GM12865 (cell line): ENCODE measurements at regions not wholly inside any gene's neighbourhood (a gene's known extent, or its start where the extent isn't known, plus 50 kb on each side); places are given as distances from the start of the nearest gene placed in this dataset.
"Not testable (repeated sequence)": the region's sequence is repeated elsewhere in the genome, so short reads cannot be mapped to it uniquely, and the experiment has no call there.

Source experiments
- DNase-seq: peaks from one replicate; pipeline ENCODE4 v3.0.0; 2010; ENCODE audit warnings: low read depth
- H3K4me3 ChIP-seq: 2 replicates; pipeline ENCODE4 v1.5.1; 2011; ENCODE audit warnings: mild to moderate bottlenecking, low read depth, low read length, control low read depth
- TF ChIP-seq, protein P1 (sequence below): IDR thresholded peaks from 2 replicates; pipeline ENCODE4 v1.5.1; 2011; ENCODE audit warnings: low read length, control low read depth, low read depth, inconsistent platforms; ENCODE audit not compliant: insufficient read depth; ENCODE audit errors: missing control alignments

DNA sequence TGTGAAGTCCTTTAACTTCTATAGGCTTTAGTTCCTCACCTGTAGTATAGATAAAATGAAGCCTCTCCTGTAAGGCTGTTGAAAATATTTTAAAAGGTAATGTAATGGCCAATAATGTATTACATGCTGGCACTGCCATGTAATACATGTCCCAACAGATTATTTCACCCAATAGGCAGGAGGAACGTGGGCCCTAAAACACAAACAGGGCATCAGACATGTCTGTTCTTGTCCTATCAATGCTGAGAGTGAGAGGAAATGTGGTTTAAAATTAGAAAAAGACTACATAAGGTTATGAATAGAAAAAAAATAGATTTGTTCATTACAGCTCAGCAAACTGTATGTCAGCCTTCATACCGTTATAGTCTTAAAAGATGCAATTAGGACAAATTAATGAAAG lies 492.7 kb upstream of the DDX18 start:
- TF ChIP-seq, protein P1, sequence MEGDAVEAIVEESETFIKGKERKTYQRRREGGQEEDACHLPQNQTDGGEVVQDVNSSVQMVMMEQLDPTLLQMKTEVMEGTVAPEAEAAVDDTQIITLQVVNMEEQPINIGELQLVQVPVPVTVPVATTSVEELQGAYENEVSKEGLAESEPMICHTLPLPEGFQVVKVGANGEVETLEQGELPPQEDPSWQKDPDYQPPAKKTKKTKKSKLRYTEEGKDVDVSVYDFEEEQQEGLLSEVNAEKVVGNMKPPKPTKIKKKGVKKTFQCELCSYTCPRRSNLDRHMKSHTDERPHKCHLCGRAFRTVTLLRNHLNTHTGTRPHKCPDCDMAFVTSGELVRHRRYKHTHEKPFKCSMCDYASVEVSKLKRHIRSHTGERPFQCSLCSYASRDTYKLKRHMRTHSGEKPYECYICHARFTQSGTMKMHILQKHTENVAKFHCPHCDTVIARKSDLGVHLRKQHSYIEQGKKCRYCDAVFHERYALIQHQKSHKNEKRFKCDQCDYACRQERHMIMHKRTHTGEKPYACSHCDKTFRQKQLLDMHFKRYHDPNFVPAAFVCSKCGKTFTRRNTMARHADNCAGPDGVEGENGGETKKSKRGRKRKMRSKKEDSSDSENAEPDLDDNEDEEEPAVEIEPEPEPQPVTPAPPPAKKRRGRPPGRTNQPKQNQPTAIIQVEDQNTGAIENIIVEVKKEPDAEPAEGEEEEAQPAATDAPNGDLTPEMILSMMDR: no peak
- H3K4me3 ChIP-seq: no peak overlapping the region
- no peak for DNase-seq

DNA sequence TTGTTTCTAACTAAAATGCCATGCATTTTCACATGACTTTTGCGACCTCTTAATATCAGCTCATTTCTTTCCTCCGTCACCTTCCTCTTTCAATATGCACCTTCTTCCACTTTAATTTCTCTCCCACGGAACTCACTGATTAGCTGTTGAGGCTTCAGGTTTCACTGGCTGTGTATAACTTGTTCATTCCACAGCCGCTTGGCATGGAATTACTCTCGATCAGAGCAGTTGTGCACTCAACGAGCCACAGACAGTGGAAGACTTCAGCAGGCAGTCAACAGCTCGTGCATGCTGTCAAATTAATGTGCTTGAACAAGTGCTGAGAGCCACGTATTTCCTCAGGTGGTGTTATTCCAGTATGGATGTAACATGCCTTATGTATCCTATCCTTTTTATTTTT lies 491.2 kb upstream of the DDX18 start:
- no peak for DNase-seq
- no peak overlapping the region for H3K4me3 ChIP-seq
- TF ChIP-seq, protein P1: no peak

DNA sequence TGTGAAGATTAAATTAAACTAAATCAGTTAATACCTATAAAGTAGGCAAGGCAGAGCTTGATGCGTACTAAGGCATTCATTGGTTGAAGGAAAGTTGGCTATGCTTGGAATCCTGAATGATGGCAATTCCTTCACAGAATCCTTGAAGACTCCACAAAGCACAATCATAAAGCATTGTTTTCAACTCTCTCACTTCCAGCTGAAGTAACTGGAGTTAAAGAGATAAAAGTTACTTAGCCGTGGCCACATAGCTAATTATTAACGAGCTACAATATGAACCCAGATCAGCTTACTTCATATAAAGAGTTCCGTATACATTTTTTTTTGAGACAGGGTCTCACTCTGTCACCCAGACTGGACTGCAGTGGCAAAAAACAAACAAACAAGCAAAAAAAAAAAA lies 483.9 kb upstream of the DDX18 start:
- no peak for DNase-seq
- TF ChIP-seq, protein P1: no peak
- H3K4me3 ChIP-seq: no peak overlapping the region

DNA sequence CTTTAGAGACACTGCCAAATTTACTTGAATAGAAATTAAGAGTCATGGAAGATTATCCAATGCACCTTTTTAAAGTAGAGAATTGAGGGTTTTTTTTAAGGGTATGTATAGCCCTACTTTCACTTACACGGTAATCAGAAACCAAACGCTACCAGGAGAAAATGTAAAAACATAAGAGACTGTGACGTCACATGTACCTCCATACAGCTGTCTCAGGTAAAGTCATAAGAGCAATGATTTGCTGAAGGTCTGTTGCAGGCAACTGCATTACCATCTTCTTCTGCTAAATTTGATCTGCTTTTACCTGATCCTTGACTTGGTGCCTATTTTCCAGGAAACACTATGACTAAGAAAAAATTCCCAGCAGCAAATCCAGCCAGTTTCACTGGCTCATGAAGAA lies 478.5 kb upstream of the DDX18 start:
- no peak for DNase-seq
- no peak overlapping the region for H3K4me3 ChIP-seq
- TF ChIP-seq, protein P1: no peak

DNA sequence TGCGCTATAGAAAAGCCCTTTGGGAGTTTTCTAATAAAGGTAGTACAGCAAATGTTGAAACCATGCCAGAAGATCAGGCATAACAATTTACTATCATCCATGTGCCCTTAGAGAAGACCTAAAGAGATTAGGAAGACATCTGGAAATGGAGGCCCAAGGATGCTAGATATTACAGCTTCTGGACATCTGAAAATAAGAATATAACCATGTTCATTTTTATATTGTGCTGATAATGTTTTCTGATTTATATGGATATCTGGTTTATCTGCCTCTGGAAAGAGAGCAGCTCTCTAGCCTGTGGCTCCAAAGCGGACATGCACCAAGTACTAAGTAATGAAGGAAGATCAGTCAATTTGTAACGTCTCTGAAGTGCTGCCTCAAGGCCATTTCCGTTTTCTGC lies 478.0 kb upstream of the DDX18 start:
- TF ChIP-seq, protein P1: no peak
- no peak for DNase-seq

DNA sequence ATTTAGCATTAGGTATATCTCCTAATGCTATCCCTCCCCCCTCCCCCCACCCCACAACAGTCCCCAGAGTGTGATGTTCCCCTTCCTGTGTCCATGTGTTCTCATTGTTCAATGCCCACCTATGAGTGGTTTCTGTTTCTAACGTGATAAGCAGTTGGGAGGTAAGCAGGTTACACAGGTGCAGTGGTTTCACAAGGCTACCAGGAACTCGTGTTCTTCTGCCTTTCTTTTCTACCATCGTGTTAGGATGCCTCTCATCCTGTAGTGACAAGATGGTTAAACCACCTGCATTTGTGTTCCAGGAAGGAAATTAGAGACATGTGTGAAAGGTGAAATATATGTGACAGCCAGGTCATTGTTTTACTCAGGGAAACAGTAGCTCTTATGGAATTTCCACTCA lies 476.5 kb upstream of the DDX18 start:
- not testable (repeated sequence) for H3K4me3 ChIP-seq, DNase-seq

More for the DNA sequence above, 478.0 kb upstream of the DDX18 start:
- H3K4me3 ChIP-seq: no peak overlapping the region

DNA sequence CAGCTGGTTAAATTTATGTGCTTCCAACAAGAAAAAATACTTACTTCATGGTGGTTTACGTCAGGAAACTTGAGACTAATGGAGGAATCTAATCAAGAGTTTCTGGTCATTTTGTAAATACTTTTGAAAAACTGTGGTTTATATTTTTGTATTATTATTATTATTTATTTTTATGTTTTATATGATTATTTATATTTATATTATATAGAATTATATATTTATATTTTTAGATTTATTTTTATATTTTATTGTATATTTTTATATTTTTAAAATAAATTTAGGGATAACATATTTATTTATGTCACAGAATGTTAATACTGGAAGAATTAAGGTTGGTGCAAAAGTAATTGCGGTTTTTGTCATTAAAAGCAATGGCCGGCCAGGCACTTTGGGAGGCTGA lies 474.5 kb upstream of the DDX18 start:
- no peak overlapping the region for H3K4me3 ChIP-seq
- no peak for DNase-seq
- TF ChIP-seq, protein P1: no peak
